ENCODE measurements at regions not wholly inside any gene's neighbourhood (a gene's known extent, or its start where the extent isn't known, plus 50 kb on each side); places are given as distances from the start of the nearest gene placed in this dataset.
A peak's percentile ranks its signal among the peaks of the same experiment; 100 is the strongest.

DNA sequence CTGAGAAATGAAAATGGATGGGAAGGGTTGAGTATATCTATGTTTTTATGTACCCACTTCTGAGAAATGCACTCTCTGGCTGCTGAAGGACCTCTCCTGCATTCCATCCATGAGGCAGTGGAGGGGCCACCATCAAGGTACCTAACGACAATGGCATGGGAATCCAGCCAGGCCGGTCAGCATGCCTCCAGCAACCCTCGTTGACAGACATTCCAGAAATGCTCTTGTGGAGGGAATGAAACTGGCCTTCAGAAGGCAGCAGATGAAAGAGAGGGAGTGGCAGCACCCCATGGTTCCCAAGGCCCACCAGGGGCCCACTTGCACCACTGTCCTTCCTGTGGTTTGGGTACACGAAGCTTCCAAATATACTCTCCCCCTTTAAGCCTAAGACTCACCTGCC lies 269.0 kb downstream of the ARHGAP12 start:
- Histone ChIP-seq H3K9me3 (no peaks in the 10 kb centered on the region), H3K27ac (no peak overlapping the region), H3K36me3 (no peaks in the 10 kb centered on the region), H3K4me3 (no peak overlapping the region), H3K27me3 (ENCODE audit: low read depth) (no peaks in the 10 kb centered on the region), H3K4me1 (no peaks in the 10 kb centered on the region)
- DNase-seq: no peak
- intact Hi-C loops (cut with DNase I): no loop called here
- ATAC-seq: no peak
- no peak for TF ChIP-seq CTCF (IDR thresholded peaks at IDR 0.05)

DNA sequence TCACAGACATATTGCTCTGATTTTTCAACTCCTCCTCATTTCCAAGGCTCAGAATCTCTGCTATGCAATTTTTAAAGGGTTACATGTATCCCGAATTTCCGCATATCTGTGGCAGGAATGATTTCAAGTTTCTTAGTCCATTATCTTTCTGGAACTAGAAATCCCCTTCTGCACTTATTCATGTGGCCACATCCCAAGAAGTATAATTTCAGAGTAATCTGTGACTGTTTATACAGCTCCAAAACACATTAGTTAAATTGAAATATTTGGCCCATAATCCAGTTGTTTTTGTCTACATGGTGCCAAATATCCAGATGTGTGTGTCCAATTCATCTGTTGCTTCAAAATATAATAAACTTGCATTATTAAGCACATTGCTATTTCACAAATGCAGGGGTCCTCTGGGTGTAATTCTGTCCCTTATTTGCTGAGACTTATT lies 271.2 kb downstream of the ARHGAP12 start:
- no peak overlapping the region for H3K4me3 ChIP-seq
- peak overlapping the region; percentile 38 for H3K27ac ChIP-seq
- H3K36me3 ChIP-seq: no peaks in the 10 kb centered on the region
- no peak for TF ChIP-seq CTCF (IDR thresholded peaks at IDR 0.05)
- H3K27me3 ChIP-seq (ENCODE audit: low read depth): no peaks in the 10 kb centered on the region
- H3K9me3 ChIP-seq: no peaks in the 10 kb centered on the region
- DNase-seq (no peak), ATAC-seq (no peak)
- no peaks in the 10 kb centered on the region for H3K4me1 ChIP-seq
- intact Hi-C loops (cut with DNase I): no loop called here

- no peaks in the 10 kb centered on the region for H3K4me1 ChIP-seq
- no peak for TF ChIP-seq CTCF (IDR thresholded peaks at IDR 0.05)
- no peak for ATAC-seq
- no peaks in the 10 kb centered on the region for H3K27me3 ChIP-seq (ENCODE audit: low read depth)
- no peak overlapping the region for H3K4me3 ChIP-seq
- DNase-seq: no peak
- peak overlapping the region; percentile 38 for H3K27ac ChIP-seq
- no peaks in the 10 kb centered on the region for H3K9me3 ChIP-seq
- no peaks in the 10 kb centered on the region for H3K36me3 ChIP-seq
- intact Hi-C loops (cut with DNase I): no loop called here
These were observed 271.7 kb downstream of the ARHGAP12 start for GRCh38 chr10:31656851-31657433.

DNA sequence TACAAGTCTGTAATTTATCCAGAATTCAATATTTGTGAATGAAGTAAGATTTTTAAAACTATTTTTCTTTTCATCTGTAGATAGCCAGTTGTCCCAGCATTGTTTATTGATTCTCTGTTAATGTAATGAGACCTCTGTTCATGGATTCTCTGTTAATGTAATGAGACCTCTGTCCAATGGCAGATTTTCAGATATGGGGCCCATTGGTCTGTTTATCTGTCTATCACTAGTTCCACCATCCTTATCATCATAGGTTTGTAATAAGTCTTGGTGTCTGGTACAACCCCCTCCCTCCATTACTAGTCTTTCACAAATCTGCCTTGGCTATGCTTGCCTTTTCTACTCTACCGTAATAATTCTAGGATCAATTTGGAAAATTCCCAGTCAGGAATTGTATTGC lies 276.6 kb downstream of the ARHGAP12 start:
- Histone ChIP-seq H3K4me3 (no peak overlapping the region), H3K36me3 (no peaks in the 10 kb centered on the region), H3K9me3 (no peaks in the 10 kb centered on the region), H3K27ac (no peak overlapping the region), H3K4me1 (no peaks in the 10 kb centered on the region), H3K27me3 (ENCODE audit: low read depth) (no peaks in the 10 kb centered on the region)
- ATAC-seq: no peak
- no peak for TF ChIP-seq CTCF (IDR thresholded peaks at IDR 0.05)
- intact Hi-C loops (cut with DNase I): no loop called here
- DNase-seq: no peak

- intact Hi-C loops (cut with DNase I): no loop called here
- Histone ChIP-seq H3K36me3 (no peaks in the 10 kb centered on the region), H3K27me3 (ENCODE audit: low read depth) (no peaks in the 10 kb centered on the region), H3K9me3 (no peaks in the 10 kb centered on the region), H3K4me1 (no peaks in the 10 kb centered on the region), H3K27ac (no peak overlapping the region), H3K4me3 (no peak overlapping the region)
- TF ChIP-seq CTCF (IDR thresholded peaks at IDR 0.05): no peak
- ATAC-seq (peak in 1 of 2 donors; percentile 16), DNase-seq (no peak)
These were observed 278.6 kb downstream of the ARHGAP12 start for GRCh38 chr10:31650010-31650409.
